ENCODE measurements at regions not wholly inside any gene's neighbourhood (a gene's known extent, or its start where the extent isn't known, plus 50 kb on each side); places are given as distances from the start of the nearest gene placed in this dataset.

DNA sequence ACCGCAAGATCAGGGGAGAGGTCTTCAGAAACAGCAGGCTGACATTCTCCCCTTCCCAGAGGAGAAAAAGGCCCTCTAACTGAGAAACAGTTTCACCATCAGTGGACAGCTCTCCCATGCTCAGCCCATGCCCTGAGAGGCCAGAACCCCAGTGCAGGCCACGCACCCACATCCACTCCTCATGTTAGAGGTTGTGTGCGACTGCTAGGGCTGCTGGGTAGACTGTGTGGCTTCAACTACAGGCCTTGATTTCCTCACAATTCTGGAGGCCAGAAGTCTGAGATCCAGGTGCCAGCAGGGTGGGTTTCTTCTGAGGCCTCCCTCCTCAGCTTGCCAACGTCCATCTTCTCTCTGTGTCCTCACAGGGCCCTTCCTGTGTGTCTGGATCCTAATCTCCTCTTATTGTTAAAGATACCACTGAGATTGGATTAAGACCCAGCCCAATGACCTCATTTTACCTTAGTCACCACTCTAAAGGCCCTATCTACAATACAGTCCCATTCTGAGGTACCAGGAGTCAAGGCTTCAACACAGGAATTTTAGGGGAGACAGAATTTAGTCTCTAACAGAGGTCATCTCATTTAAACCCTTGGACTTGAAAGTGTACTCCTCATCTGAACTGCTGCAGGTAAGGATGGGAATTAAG lies 67.7 kb upstream of the CD93 start (continued):
- TF ChIP-seq, protein P1, sequence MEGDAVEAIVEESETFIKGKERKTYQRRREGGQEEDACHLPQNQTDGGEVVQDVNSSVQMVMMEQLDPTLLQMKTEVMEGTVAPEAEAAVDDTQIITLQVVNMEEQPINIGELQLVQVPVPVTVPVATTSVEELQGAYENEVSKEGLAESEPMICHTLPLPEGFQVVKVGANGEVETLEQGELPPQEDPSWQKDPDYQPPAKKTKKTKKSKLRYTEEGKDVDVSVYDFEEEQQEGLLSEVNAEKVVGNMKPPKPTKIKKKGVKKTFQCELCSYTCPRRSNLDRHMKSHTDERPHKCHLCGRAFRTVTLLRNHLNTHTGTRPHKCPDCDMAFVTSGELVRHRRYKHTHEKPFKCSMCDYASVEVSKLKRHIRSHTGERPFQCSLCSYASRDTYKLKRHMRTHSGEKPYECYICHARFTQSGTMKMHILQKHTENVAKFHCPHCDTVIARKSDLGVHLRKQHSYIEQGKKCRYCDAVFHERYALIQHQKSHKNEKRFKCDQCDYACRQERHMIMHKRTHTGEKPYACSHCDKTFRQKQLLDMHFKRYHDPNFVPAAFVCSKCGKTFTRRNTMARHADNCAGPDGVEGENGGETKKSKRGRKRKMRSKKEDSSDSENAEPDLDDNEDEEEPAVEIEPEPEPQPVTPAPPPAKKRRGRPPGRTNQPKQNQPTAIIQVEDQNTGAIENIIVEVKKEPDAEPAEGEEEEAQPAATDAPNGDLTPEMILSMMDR (conservative IDR thresholded peaks at IDR 0.05; ENCODE audit: low read depth in 2 of 2), result no peak
- TF ChIP-seq CREB1 (CRISPR knock-in tag; IDR thresholded peaks at IDR 0.05; ENCODE audit: low read depth), result no peak
- no peak for TF ChIP-seq STAT1 (IDR thresholded peaks at IDR 0.05; ENCODE audit: unreplicated experiment)
- TF ChIP-seq, protein P2, sequence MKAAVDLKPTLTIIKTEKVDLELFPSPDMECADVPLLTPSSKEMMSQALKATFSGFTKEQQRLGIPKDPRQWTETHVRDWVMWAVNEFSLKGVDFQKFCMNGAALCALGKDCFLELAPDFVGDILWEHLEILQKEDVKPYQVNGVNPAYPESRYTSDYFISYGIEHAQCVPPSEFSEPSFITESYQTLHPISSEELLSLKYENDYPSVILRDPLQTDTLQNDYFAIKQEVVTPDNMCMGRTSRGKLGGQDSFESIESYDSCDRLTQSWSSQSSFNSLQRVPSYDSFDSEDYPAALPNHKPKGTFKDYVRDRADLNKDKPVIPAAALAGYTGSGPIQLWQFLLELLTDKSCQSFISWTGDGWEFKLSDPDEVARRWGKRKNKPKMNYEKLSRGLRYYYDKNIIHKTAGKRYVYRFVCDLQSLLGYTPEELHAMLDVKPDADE (IDR thresholded peaks at IDR 0.05), result no peak
- TF ChIP-seq JUNB (IDR thresholded peaks at IDR 0.05; ENCODE audit: unreplicated experiment), result no peak
- TF ChIP-seq, protein P3, sequence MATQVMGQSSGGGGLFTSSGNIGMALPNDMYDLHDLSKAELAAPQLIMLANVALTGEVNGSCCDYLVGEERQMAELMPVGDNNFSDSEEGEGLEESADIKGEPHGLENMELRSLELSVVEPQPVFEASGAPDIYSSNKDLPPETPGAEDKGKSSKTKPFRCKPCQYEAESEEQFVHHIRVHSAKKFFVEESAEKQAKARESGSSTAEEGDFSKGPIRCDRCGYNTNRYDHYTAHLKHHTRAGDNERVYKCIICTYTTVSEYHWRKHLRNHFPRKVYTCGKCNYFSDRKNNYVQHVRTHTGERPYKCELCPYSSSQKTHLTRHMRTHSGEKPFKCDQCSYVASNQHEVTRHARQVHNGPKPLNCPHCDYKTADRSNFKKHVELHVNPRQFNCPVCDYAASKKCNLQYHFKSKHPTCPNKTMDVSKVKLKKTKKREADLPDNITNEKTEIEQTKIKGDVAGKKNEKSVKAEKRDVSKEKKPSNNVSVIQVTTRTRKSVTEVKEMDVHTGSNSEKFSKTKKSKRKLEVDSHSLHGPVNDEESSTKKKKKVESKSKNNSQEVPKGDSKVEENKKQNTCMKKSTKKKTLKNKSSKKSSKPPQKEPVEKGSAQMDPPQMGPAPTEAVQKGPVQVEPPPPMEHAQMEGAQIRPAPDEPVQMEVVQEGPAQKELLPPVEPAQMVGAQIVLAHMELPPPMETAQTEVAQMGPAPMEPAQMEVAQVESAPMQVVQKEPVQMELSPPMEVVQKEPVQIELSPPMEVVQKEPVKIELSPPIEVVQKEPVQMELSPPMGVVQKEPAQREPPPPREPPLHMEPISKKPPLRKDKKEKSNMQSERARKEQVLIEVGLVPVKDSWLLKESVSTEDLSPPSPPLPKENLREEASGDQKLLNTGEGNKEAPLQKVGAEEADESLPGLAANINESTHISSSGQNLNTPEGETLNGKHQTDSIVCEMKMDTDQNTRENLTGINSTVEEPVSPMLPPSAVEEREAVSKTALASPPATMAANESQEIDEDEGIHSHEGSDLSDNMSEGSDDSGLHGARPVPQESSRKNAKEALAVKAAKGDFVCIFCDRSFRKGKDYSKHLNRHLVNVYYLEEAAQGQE (IDR thresholded peaks at IDR 0.05; ENCODE audit: unreplicated experiment), result no peak

DNA sequence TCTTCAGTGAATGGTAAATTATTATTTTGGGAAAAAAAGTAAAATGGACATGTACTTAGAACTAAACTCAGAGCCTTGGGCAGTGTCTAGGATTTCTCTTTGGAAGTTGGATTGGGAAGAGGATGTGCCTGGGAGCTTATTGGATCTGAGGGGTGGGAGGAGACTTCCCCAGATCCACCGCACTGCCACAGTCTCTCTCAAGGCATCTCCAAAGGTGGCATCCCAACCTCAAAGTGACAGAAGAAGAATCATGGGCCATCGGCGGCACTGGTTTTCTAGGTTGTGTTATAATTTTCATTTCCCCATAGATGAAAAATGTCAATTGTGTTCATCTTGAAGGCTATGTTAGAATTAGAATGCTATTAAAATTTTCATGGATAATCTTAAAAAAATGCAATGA lies 66.8 kb upstream of the CD93 start:
- Histone ChIP-seq H3K36me3 (ENCODE audit: insufficient read depth) (no peaks in the 10 kb centered on the region), H3K4me2 (no peak overlapping the region), H2AFZ (no peak overlapping the region), H4K20me1 (replicated peaks; ENCODE audit: insufficient read depth) (no peaks in the 10 kb centered on the region), H3F3A (replicated peaks; ENCODE audit: low read depth) (no peaks in the 10 kb centered on the region), H3K27me3 (ENCODE audit: insufficient read depth) (no peaks in the 10 kb centered on the region), H3K79me2 (replicated peaks; ENCODE audit: insufficient read depth) (no peaks in the 10 kb centered on the region), H3K4me1 (ENCODE audit: insufficient read depth) (peaks cover 4% of the 10 kb centered on the region), H3K9me2 (ENCODE audit: insufficient read depth) (no peaks in the 10 kb centered on the region), H3K27ac (ENCODE audit: low read depth) (no peak overlapping the region), H3K4me3 (no peak overlapping the region)
- no peak overlapping the region for H3K4me3 Mint-ChIP-seq
- no peaks in the 10 kb centered on the region; the same call in 2 of the 3 replicates for H3K9me3 Mint-ChIP-seq
- H3K27me3 Mint-ChIP-seq (ENCODE audit: insufficient read depth, low read depth, poor library complexity), result peaks cover 15% of the 10 kb centered on the region
- ATAC-seq (no peak), DNase-seq (ENCODE audit: low spot score) (no peak)
- H3K36me3 Mint-ChIP-seq (ENCODE audit: low read depth), result no peaks in the 10 kb centered on the region
- H3K27ac Mint-ChIP-seq, result no peak overlapping the region
- peaks cover 13% of the 10 kb centered on the region for H3K4me1 Mint-ChIP-seq
- TF ChIP-seq NANOG (IDR thresholded peaks at IDR 0.05; ENCODE audit: borderline replicate concordance) (no peak), EZH2phosphoT487 (IDR thresholded peaks at IDR 0.05; ENCODE audit: unreplicated experiment) (no peak), JUNB (IDR thresholded peaks at IDR 0.05; ENCODE audit: unreplicated experiment) (no peak), POLR2AphosphoS5 (IDR thresholded peaks at IDR 0.05; ENCODE audit: low read depth) (no peak), EZH2 (IDR thresholded peaks at IDR 0.05; ENCODE audit: low read depth, unreplicated experiment) (no peak), ZNF331 (CRISPR knock-in tag; IDR thresholded peaks at IDR 0.05; ENCODE audit: low read depth) (no peak), CREB1 (CRISPR knock-in tag; IDR thresholded peaks at IDR 0.05; ENCODE audit: low read depth) (no peak), STAT1 (IDR thresholded peaks at IDR 0.05; ENCODE audit: unreplicated experiment) (no peak)
- TF ChIP-seq, protein P1 (conservative IDR thresholded peaks at IDR 0.05; ENCODE audit: low read depth in 2 of 2), result no peak
- TF ChIP-seq, protein P2 (IDR thresholded peaks at IDR 0.05), result no peak
- TF ChIP-seq, protein P3 (IDR thresholded peaks at IDR 0.05; ENCODE audit: unreplicated experiment), result no peak
